SK-N-MC (cell line): ENCODE measurements at regions not wholly inside any gene's neighbourhood (a gene's known extent, or its start where the extent isn't known, plus 50 kb on each side); places are given as distances from the start of the nearest gene placed in this dataset.

Experiments used
- EZH2 ChIP-seq: fragments of 200-600 bp; sonication (generic); IDR thresholded peaks from one replicate; pipeline ENCODE4 v1.6.1; 2017; ENCODE audit warnings: antibody characterized with exemption
- POLR2AphosphoS5 ChIP-seq: IDR thresholded peaks from 2 replicates; pipeline ENCODE4 v1.6.1; 2012; ENCODE audit warnings: mild to moderate bottlenecking, low read depth, low read length, borderline replicate concordance

GRCh38 chr9:113800276-113800675, 75.8 kb upstream of the ZNF618 start:
- TF ChIP-seq EZH2 (no peak), POLR2AphosphoS5 (no peak)
